OCI-LY3 (cell line): ENCODE measurements at regions not wholly inside any gene's neighbourhood (a gene's known extent, or its start where the extent isn't known, plus 50 kb on each side); places are given as distances from the start of the nearest gene placed in this dataset.
A peak's percentile ranks its signal among the peaks of the same experiment; 100 is the strongest.

Experiments
- H2AFZ ChIP-seq: fragments of 200-600, 300-600 bp; shearing (Covaris generic); 2 replicates; pipeline ENCODE4 v1.6.0; 2014; ENCODE audit warnings: antibody characterized with exemption, low read depth, low read length
- H3K27ac ChIP-seq: fragments of 200-600, 300-600 bp; sonication (generic); 2 replicates; pipeline ENCODE4 v1.5.1; 2014; ENCODE audit warnings: mild to moderate bottlenecking, low read length, moderate library complexity, mixed read lengths
- H3K27me3 ChIP-seq: fragments of 200-600, 300-600 bp; sonication (generic); 2 replicates; pipeline ENCODE4 v1.6.1; 2014; ENCODE audit warnings: low read depth, low read length, mixed read lengths
- H3K36me3 ChIP-seq: fragments of 200-600, 300-600 bp; sonication (generic); replicated peaks from 2 replicates; pipeline ENCODE3; 2014; ENCODE audit warnings: low read depth, low read length, mixed read lengths
- H3K4me1 ChIP-seq: fragments of 300-600, 200-600 bp; sonication (generic); 2 replicates; pipeline ENCODE4 v1.6.1; 2014; ENCODE audit warnings: low read length, mixed read lengths
- H3K4me2 ChIP-seq: fragments of 200-600, 300-600 bp; sonication (generic); 2 replicates; pipeline ENCODE4 v1.6.1; 2014; ENCODE audit warnings: low read length, mixed read lengths
- H3K4me3 ChIP-seq: fragments of 300-600, 200-600 bp; sonication (generic); 2 replicates; pipeline ENCODE4 v1.5.1; 2014; ENCODE audit warnings: antibody characterized with exemption, mild to moderate bottlenecking, low read length, moderate library complexity
- H3K79me2 ChIP-seq: fragments of 300-600, 200-600 bp; shearing (Covaris generic); 2 replicates; pipeline ENCODE4 v1.6.1; 2014; ENCODE audit warnings: mild to moderate bottlenecking, low read length, mixed read lengths
- H3K9ac ChIP-seq: fragments of 300-600, 200-600 bp; shearing (Covaris generic); 2 replicates; pipeline ENCODE4 v1.6.0; 2014; ENCODE audit warnings: mild to moderate bottlenecking, low read length, moderate library complexity
- H3K9me3 ChIP-seq: fragments of 200-600, 300-600 bp; shearing (Covaris generic); 2 replicates; pipeline ENCODE4 v1.6.1; 2014; ENCODE audit warnings: low read length, mixed read lengths; ENCODE audit not compliant: insufficient read depth
- H4K20me1 ChIP-seq: fragments of 200-600, 300-600 bp; sonication (generic); 2 replicates; pipeline ENCODE4 v1.6.1; 2016; ENCODE audit warnings: low read length, mixed read lengths; ENCODE audit not compliant: insufficient read depth
- EZH2phosphoT487 ChIP-seq: fragments of 200-600 bp; shearing (Covaris generic); IDR thresholded peaks from 2 replicates; pipeline ENCODE4 v1.6.1; 2018; ENCODE audit warnings: antibody characterized with exemption, mixed run types, low read depth
- TF ChIP-seq, protein P1 (sequence below): fragments of 200-600, 300-600 bp; sonication (generic); IDR thresholded peaks from 2 replicates; pipeline ENCODE4 v1.5.1; 2014; ENCODE audit warnings: antibody characterized with exemption, low read length, low read depth

DNA sequence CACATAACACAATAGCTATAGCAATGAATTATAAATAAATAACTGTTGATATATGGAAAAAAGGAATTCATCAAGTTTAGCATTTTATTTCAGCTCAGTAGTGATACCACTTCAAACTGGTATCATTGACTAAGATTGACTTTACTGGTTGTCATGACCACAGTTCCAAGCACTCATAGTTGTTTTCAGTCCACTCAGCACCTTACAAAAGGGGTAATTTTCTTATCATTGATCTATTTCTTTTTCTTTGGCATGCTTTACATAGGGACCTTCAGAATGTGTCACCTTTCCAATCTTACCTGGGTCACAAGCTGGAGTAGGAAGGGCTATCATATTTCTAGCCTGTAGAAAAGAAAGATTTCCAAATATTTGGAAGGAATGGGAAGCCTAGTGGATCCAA lies 275.5 kb upstream of the TMEM229A start:
- H3K27me3 ChIP-seq: no peaks in the 10 kb centered on the region
- H3K36me3 ChIP-seq: no peaks in the 10 kb centered on the region
- no peaks in the 10 kb centered on the region for H4K20me1 ChIP-seq
- no peak overlapping the region for H3K4me3 ChIP-seq
- H3K9ac ChIP-seq: no peak overlapping the region
- no peaks in the 10 kb centered on the region for H3K4me1 ChIP-seq
- H3K9me3 ChIP-seq: no peaks in the 10 kb centered on the region
- H3K27ac ChIP-seq: no peak overlapping the region
- TF ChIP-seq, protein P1, sequence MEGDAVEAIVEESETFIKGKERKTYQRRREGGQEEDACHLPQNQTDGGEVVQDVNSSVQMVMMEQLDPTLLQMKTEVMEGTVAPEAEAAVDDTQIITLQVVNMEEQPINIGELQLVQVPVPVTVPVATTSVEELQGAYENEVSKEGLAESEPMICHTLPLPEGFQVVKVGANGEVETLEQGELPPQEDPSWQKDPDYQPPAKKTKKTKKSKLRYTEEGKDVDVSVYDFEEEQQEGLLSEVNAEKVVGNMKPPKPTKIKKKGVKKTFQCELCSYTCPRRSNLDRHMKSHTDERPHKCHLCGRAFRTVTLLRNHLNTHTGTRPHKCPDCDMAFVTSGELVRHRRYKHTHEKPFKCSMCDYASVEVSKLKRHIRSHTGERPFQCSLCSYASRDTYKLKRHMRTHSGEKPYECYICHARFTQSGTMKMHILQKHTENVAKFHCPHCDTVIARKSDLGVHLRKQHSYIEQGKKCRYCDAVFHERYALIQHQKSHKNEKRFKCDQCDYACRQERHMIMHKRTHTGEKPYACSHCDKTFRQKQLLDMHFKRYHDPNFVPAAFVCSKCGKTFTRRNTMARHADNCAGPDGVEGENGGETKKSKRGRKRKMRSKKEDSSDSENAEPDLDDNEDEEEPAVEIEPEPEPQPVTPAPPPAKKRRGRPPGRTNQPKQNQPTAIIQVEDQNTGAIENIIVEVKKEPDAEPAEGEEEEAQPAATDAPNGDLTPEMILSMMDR: no peak
- TF ChIP-seq EZH2phosphoT487: no peak
- H2AFZ ChIP-seq: no peak overlapping the region
- no peak overlapping the region for H3K4me2 ChIP-seq
- no peaks in the 10 kb centered on the region for H3K79me2 ChIP-seq

DNA sequence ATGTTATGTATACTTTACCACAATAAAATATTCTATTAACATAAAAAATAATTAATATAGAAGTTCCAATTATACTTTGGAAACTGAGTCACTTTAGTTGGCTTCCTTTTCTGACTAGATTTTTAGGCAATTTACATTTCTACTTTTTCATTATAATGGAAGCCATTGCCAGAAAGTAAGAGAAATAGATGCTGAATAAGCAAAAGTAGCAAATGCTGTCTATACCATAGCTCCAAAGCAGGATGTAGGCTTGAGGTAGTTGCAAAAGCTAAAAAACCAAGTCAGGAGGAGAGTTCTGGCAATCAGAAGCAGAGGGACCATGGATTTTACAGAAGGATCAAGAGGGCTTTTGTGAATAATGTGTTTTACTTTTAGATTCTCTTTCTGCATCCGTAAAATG lies 262.4 kb upstream of the TMEM229A start:
- no peaks in the 10 kb centered on the region for H3K27me3 ChIP-seq
- no peak overlapping the region for H2AFZ ChIP-seq
- no peak overlapping the region for H3K9ac ChIP-seq
- H3K27ac ChIP-seq: no peak overlapping the region
- H3K4me3 ChIP-seq: no peak overlapping the region
- no peaks in the 10 kb centered on the region for H3K9me3 ChIP-seq
- no peaks in the 10 kb centered on the region for H3K4me1 ChIP-seq
- no peak overlapping the region for H3K4me2 ChIP-seq
- H4K20me1 ChIP-seq: no peaks in the 10 kb centered on the region
- no peaks in the 10 kb centered on the region for H3K79me2 ChIP-seq
- no peaks in the 10 kb centered on the region for H3K36me3 ChIP-seq
- TF ChIP-seq, protein P1: no peak
- no peak for TF ChIP-seq EZH2phosphoT487

DNA sequence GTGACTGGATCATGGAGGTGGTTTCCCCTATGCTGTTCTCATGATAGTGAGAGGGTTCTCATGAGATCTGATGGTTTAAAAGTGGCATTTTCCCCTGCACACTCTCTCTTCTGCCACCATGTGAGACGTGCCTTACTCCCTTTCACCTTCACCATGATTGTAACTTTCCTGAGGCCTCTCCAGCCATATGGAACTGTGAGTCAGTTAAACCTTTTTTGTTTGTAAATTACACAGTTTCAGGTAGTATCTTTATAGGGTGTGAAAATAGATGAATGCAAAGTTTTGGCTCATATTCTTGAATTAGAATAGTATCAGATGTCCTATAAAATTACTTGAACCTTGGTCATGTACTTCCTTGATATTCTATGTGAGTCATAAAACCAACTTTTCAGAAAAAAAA lies 252.1 kb upstream of the TMEM229A start:
- TF ChIP-seq EZH2phosphoT487: no peak
- no peaks in the 10 kb centered on the region for H3K4me1 ChIP-seq

DNA sequence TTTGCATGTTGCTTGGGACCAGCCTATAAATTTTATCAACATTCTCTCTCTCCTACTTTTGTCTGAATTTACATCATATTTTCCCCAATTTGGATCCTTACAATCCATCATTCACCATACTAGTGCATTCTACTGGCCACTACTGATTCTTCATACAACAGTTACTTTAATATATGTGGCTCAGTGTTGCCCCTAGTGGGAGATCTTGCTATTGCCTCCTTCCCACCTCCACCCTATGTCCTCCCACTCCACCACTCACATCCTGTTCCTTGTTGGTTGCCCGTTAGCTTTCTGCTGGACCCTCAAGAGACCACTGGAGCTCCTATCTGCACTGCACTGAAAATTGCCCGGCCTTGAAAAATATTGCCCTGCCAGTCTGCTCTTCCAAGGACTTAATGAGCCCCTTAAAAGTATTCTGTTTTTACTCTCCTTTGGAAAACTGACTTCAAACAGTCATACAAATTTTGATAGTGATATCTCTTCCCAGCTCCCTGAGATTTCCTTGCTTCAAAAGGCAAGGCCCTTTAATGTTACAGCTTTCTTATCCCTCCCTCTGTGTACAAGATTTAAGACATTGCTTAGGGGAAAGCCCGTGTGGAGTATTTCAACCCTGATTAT lies 243.2 kb upstream of the TMEM229A start:
- Histone ChIP-seq H3K4me2 (no peak overlapping the region), H3K9ac (no peak overlapping the region), H3K4me3 (no peak overlapping the region), H2AFZ (no peak overlapping the region), H3K79me2 (no peaks in the 10 kb centered on the region), H3K9me3 (no peaks in the 10 kb centered on the region), H3K4me1 (no peaks in the 10 kb centered on the region), H4K20me1 (no peaks in the 10 kb centered on the region), H3K27me3 (no peaks in the 10 kb centered on the region), H3K27ac (no peak overlapping the region), H3K36me3 (no peaks in the 10 kb centered on the region)
- TF ChIP-seq EZH2phosphoT487: no peak
- TF ChIP-seq, protein P1: peak; percentile 44

More for the DNA sequence above, 252.1 kb upstream of the TMEM229A start:
- Histone ChIP-seq H3K27ac (no peak overlapping the region), H4K20me1 (no peaks in the 10 kb centered on the region), H3K36me3 (no peaks in the 10 kb centered on the region), H3K4me2 (no peak overlapping the region), H2AFZ (no peak overlapping the region), H3K4me3 (no peak overlapping the region), H3K9me3 (no peaks in the 10 kb centered on the region), H3K9ac (no peak overlapping the region), H3K79me2 (no peaks in the 10 kb centered on the region), H3K27me3 (no peaks in the 10 kb centered on the region)

DNA sequence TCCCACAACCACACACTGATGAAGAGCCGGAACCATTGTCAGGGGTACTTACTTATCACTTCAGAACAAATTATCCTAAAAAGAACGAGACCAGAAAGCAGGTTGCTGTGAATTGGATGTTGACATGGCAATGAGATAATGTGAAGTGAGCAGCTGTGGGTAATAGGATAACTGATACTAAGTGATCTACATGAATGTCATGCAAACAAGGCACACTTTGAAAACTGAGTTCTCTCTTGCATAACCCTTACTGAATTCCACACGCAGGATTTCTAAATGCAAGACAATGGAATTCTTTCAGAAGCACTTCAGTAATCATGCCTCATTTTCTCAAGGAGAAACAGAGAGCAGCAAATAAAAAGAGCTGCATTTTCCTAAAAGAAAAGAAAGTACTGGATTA lies 242.5 kb upstream of the TMEM229A start:
- Histone ChIP-seq H3K4me1 (no peaks in the 10 kb centered on the region), H4K20me1 (no peaks in the 10 kb centered on the region), H3K79me2 (no peaks in the 10 kb centered on the region), H3K27me3 (no peaks in the 10 kb centered on the region), H3K9ac (no peak overlapping the region), H3K9me3 (no peaks in the 10 kb centered on the region), H3K4me2 (no peak overlapping the region), H3K36me3 (no peaks in the 10 kb centered on the region), H3K27ac (no peak overlapping the region), H3K4me3 (no peak overlapping the region), H2AFZ (no peak overlapping the region)
- TF ChIP-seq EZH2phosphoT487: no peak
